CD14-positive monocyte (primary cell): ENCODE measurements at regions not wholly inside any gene's neighbourhood (a gene's known extent, or its start where the extent isn't known, plus 50 kb on each side); places are given as distances from the start of the nearest gene placed in this dataset.

Source experiments
- DNase-seq, 3 donors: peaks; one replicate each; pipeline ENCODE4 v3.0.0-alpha.2; 2011 to 2022
- H2AFZ ChIP-seq: 2 replicates; pipeline ENCODE4 v1.6.0; 2012; ENCODE audit warnings: mild to moderate bottlenecking, low read depth, low read length, inconsistent platforms; ENCODE audit not compliant: insufficient read depth, poor library complexity, severe bottlenecking
- H3K27ac ChIP-seq, 2 donors: 1 replicate in 1 of 2; 2 replicates in 1 of 2; pipeline ENCODE4 v1.5.1; 2012 to 2013; ENCODE audit warnings: low read length in 2 of 2, control low read depth in 1 of 2, inconsistent platforms in 1 of 2, low read depth in 1 of 2, mild to moderate bottlenecking in 1 of 2
- H3K27me3 ChIP-seq, 2 donors: one replicate each; pipeline versions ENCODE4 v1.6.0 to v1.6.1; 2011 to 2013; ENCODE audit warnings: low read length in 2 of 2; ENCODE audit not compliant: control insufficient read depth in 2 of 2, insufficient read depth in 2 of 2
- H3K36me3 ChIP-seq, 2 donors: replicated peaks in 1 of 2; 1 replicate in 1 of 2; 2 replicates in 1 of 2; pipeline versions ENCODE4 v1.5.1 to v1.6.1; 2012 to 2013; ENCODE audit warnings: low read length in 2 of 2, control low read depth in 1 of 2, inconsistent platforms in 1 of 2, mild to moderate bottlenecking in 1 of 2; ENCODE audit not compliant: insufficient read depth in 2 of 2, control insufficient read depth in 1 of 2
- H3K4me1 ChIP-seq, 2 donors: 1 replicate in 1 of 2; 2 replicates in 1 of 2; pipeline versions ENCODE4 v1.5.1 to v1.6.1; 2012 to 2013; ENCODE audit warnings: low read length in 2 of 2, control low read depth in 1 of 2, inconsistent platforms in 1 of 2, mild to moderate bottlenecking in 1 of 2, moderate library complexity in 1 of 2; ENCODE audit not compliant: insufficient read depth in 2 of 2, control insufficient read depth in 1 of 2
- H3K4me2 ChIP-seq: replicated peaks from 2 replicates; pipeline ENCODE3; 2012; ENCODE audit warnings: low read length, moderate library complexity, mild to moderate bottlenecking; ENCODE audit not compliant: poor library complexity, severe bottlenecking; ENCODE audit errors: extremely low read depth
- H3K4me3 ChIP-seq, 3 experiments: fragments of 200-600 bp in 1 of 3; sonication (generic) in 1 of 3; replicated peaks in 1 of 3; 1 replicate in 2 of 3; 2 replicates in 1 of 3; pipeline ENCODE4 v1.5.1; 2011 to 2013; ENCODE audit warnings: low read length in 3 of 3, mild to moderate bottlenecking in 3 of 3, control low read depth in 2 of 3, low read depth in 2 of 3, inconsistent platforms in 1 of 3, moderate library complexity in 1 of 3
- H3K79me2 ChIP-seq: 2 replicates; pipeline ENCODE4 v1.6.0; 2012; ENCODE audit warnings: mild to moderate bottlenecking, control low read depth, inconsistent platforms, low read length, moderate library complexity; ENCODE audit not compliant: insufficient read depth
- H3K9ac ChIP-seq: 2 replicates; pipeline ENCODE4 v1.6.0; 2017; ENCODE audit warnings: low read length, mild to moderate bottlenecking; ENCODE audit not compliant: insufficient read depth, poor library complexity, severe bottlenecking
- H3K9me3 ChIP-seq, 2 donors: replicated peaks in 1 of 2; 1 replicate in 1 of 2; 2 replicates in 1 of 2; pipeline versions ENCODE4 v1.5.1 to v1.6.1; 2012 to 2013; ENCODE audit warnings: low read length in 2 of 2, control low read depth in 1 of 2; ENCODE audit not compliant: control insufficient read depth in 1 of 2, insufficient read depth in 1 of 2
- H4K20me1 ChIP-seq: 2 replicates; pipeline ENCODE4 v1.6.0; 2012; ENCODE audit warnings: mild to moderate bottlenecking, low read length, control low read depth, moderate library complexity; ENCODE audit not compliant: insufficient read depth
- H3K27ac Mint-ChIP-seq, 7 donors: one replicate each; pipeline ENCODE4 v1.8.0; 2020; ENCODE audit warnings: mild to moderate bottlenecking in 7 of 7, mixed read lengths in 7 of 7, moderate library complexity in 6 of 7, inconsistent platforms in 2 of 7
- H3K27me3 Mint-ChIP-seq, 3 donors: one replicate each; pipeline ENCODE4 v1.8.0; 2021 to 2022; ENCODE audit warnings: low read depth in 3 of 3, mild to moderate bottlenecking in 3 of 3, mixed read lengths in 3 of 3, moderate library complexity in 3 of 3, inconsistent platforms in 1 of 3
- H3K36me3 Mint-ChIP-seq, 2 donors: one replicate each; pipeline ENCODE4 v1.8.0; 2020; ENCODE audit warnings: mixed read lengths in 2 of 2, inconsistent platforms in 1 of 2, mild to moderate bottlenecking in 1 of 2
- H3K4me1 Mint-ChIP-seq: one replicate; pipeline ENCODE4 v1.8.0; 2020; ENCODE audit warnings: mild to moderate bottlenecking, mixed read lengths
- H3K4me3 Mint-ChIP-seq, 2 donors: one replicate each; pipeline ENCODE4 v1.8.0; 2020; ENCODE audit warnings: mild to moderate bottlenecking in 2 of 2, mixed read lengths in 2 of 2, moderate library complexity in 1 of 2
- H3K9me3 Mint-ChIP-seq, 7 donors: one replicate each; pipeline ENCODE4 v1.8.0; 2020 to 2022; ENCODE audit warnings: mixed read lengths in 7 of 7, mild to moderate bottlenecking in 6 of 7, moderate library complexity in 6 of 7, inconsistent platforms in 2 of 7
- CTCF ChIP-seq: fragments of 200-600 bp; IDR thresholded peaks from one replicate; pipeline ENCODE4 v1.8.0; 2022; ENCODE audit warnings: antibody characterized with exemption, mild to moderate bottlenecking
- WGBS: methylation state at CpG from one replicate; pipeline ENCODE4 v1.1.5; 2013; ENCODE audit warnings: missing lambda C conversion rate; ENCODE audit not compliant: insufficient coverage; 5-methylcytosine and 5-hydroxymethylcytosine counted together
- intact Hi-C, 2 donors: fragments of 100-400 bp; cut with micrococcal nuclease; formaldehyde crosslinking; loops; one replicate each; pipeline versions ENCODE4 v1.15.0 to v1.15.1; 2023

- Histone ChIP-seq H2AFZ (no peak overlapping the region), H3K27me3 (no peaks in the 10 kb centered on the region), H4K20me1 (no peaks in the 10 kb centered on the region), H3K4me2 (no peak overlapping the region), H3K36me3 (no peaks in the 10 kb centered on the region), H3K9me3 (peaks cover 8 to 9% of the 10 kb centered on the region in 2 donors), H3K4me1 (no peaks in the 10 kb centered on the region), H3K27ac (no peak overlapping the region), H3K9ac (no peak overlapping the region), H3K79me2 (no peaks in the 10 kb centered on the region), H3K4me3 (no peak overlapping the region)
- WGBS, result no CpG with 5 or more reads among the region's 4 CpGs
- Mint-ChIP-seq H3K9me3 (peaks cover 0 to 10% (median 6%) of the 10 kb centered on the region in 7 donors), H3K4me1 (no peaks in the 10 kb centered on the region), H3K27ac (no peak overlapping the region), H3K4me3 (no peak overlapping the region), H3K27me3 (no peaks in the 10 kb centered on the region), H3K36me3 (no peaks in the 10 kb centered on the region)
- no peak for TF ChIP-seq CTCF
- intact Hi-C loops, result no loop called here
- no peak for DNase-seq
Observed at GRCh38 chr5:12840972-12841371, 936.7 kb upstream of the CTNND2 start.

GRCh38 chr5:12837592-12837991 lies 933.3 kb upstream of the CTNND2 start:
- no peaks in the 10 kb centered on the region for H3K4me1 Mint-ChIP-seq
- Histone ChIP-seq H3K4me2 (no peak overlapping the region), H3K36me3 (no peaks in the 10 kb centered on the region), H3K9me3 (peaks cover 3 to 5% of the 10 kb centered on the region in 2 donors), H3K9ac (no peak overlapping the region), H3K27ac (no peak overlapping the region), H4K20me1 (no peaks in the 10 kb centered on the region), H3K4me1 (no peaks in the 10 kb centered on the region), H3K4me3 (no peak overlapping the region), H3K27me3 (no peaks in the 10 kb centered on the region), H3K79me2 (no peaks in the 10 kb centered on the region), H2AFZ (no peak overlapping the region)
- TF ChIP-seq CTCF, result no peak
- no CpG with 5 or more reads among the region's 5 CpGs for WGBS
- DNase-seq, result no peak
- no peak overlapping the region for H3K27ac Mint-ChIP-seq
- H3K4me3 Mint-ChIP-seq, result no peak overlapping the region
- peaks cover 0 to 9% (median 4%) of the 10 kb centered on the region in 7 donors for H3K9me3 Mint-ChIP-seq
- intact Hi-C loops, result no loop called here
- H3K27me3 Mint-ChIP-seq, result no peaks in the 10 kb centered on the region
- H3K36me3 Mint-ChIP-seq, result no peaks in the 10 kb centered on the region
